ENCODE measurements at regions not wholly inside any gene's neighbourhood (a gene's known extent, or its start where the extent isn't known, plus 50 kb on each side); places are given as distances from the start of the nearest gene placed in this dataset.
"Not testable (repeated sequence)": the region's sequence is repeated elsewhere in the genome, so short reads cannot be mapped to it uniquely, and the experiment has no call there.

- no peak for DNase-seq (ENCODE audit: low spot score)
- TF ChIP-seq CTCF (IDR thresholded peaks at IDR 0.05; ENCODE audit: extremely low read depth, missing control alignments): no peak
Observed at GRCh38 chr9:104342552-104342951, 161.5 kb upstream of the OR13F1 start.

GRCh38 chr9:104345061-104345460 lies 159.0 kb upstream of the OR13F1 start:
- TF ChIP-seq CTCF (IDR thresholded peaks at IDR 0.05; ENCODE audit: extremely low read depth, missing control alignments): no peak
- no peak for DNase-seq (ENCODE audit: low spot score)

GRCh38 chr9:104350541-104350940 lies 153.5 kb upstream of the OR13F1 start:
- no peak for DNase-seq (ENCODE audit: low spot score)
- no peak for TF ChIP-seq CTCF (IDR thresholded peaks at IDR 0.05; ENCODE audit: extremely low read depth, missing control alignments)

- DNase-seq (ENCODE audit: low spot score): no peak
Observed at GRCh38 chr9:104351726-104352125, 152.3 kb upstream of the OR13F1 start.

GRCh38 chr9:104361207-104361606 lies 142.9 kb upstream of the OR13F1 start:
- DNase-seq (ENCODE audit: low spot score): no peak
- no peak for TF ChIP-seq CTCF (IDR thresholded peaks at IDR 0.05; ENCODE audit: extremely low read depth, missing control alignments)

More at GRCh38 chr9:104351726-104352125, 152.3 kb upstream of the OR13F1 start:
- no peak for TF ChIP-seq CTCF (IDR thresholded peaks at IDR 0.05; ENCODE audit: extremely low read depth, missing control alignments)

GRCh38 chr9:104362912-104363472 lies 141.1 kb upstream of the OR13F1 start:
- DNase-seq (ENCODE audit: low spot score): no peak
- TF ChIP-seq CTCF (IDR thresholded peaks at IDR 0.05; ENCODE audit: extremely low read depth, missing control alignments): no peak

GRCh38 chr9:104367507-104367906 lies 136.6 kb upstream of the OR13F1 start:
- no peak for DNase-seq (ENCODE audit: low spot score)
- no peak for TF ChIP-seq CTCF (IDR thresholded peaks at IDR 0.05; ENCODE audit: extremely low read depth, missing control alignments)

GRCh38 chr9:104368318-104368717 lies 135.7 kb upstream of the OR13F1 start:
- DNase-seq (ENCODE audit: low spot score): not testable (repeated sequence)

All from GM20000 (cell line).